Psoas muscle (tissue), 7 donors: ENCODE measurements at regions not wholly inside any gene's neighbourhood (a gene's known extent, or its start where the extent isn't known, plus 50 kb on each side); places are given as distances from the start of the nearest gene placed in this dataset.
A peak's percentile ranks its signal among the peaks of the same experiment; 100 is the strongest.

Source experiments
- ATAC-seq, 4 donors: fragments of 200-7000 bp; cut with Tn5 transposase; one replicate each; pipeline ENCODE4 v1.9.1; 2020; ENCODE audit warnings: moderate library complexity in 3 of 4, mild to moderate bottlenecking in 2 of 4
- DNase-seq, 2 donors: peaks; one replicate each; pipeline ENCODE4 v3.0.0-alpha.2; 2020
- H3K27ac ChIP-seq: fragments of 200-600 bp; one replicate; pipeline ENCODE4 v1.8.0; 2022
- H3K27me3 ChIP-seq, 3 donors: fragments of 200-600 bp in 1 of 3; one replicate each; pipeline versions ENCODE4 v1.6.1 to v1.8.0; 2013 to 2022; ENCODE audit warnings: low read length in 2 of 3, mild to moderate bottlenecking in 2 of 3, moderate library complexity in 1 of 3; ENCODE audit not compliant: insufficient read depth in 3 of 3
- H3K36me3 ChIP-seq, 2 donors: fragments of 200-600 bp in 1 of 2; one replicate each; pipeline versions ENCODE4 v1.6.1 to v1.8.0; 2013 to 2022; ENCODE audit warnings: low read depth in 1 of 2, mild to moderate bottlenecking in 1 of 2, moderate library complexity in 1 of 2; ENCODE audit not compliant: insufficient read depth in 1 of 2
- H3K4me1 ChIP-seq: fragments of 200-600 bp; one replicate; pipeline ENCODE4 v1.8.0; 2022
- H3K4me3 ChIP-seq: fragments of 200-600 bp; one replicate; pipeline ENCODE4 v1.8.0; 2022; ENCODE audit warnings: mild to moderate bottlenecking
- H3K9me3 ChIP-seq: fragments of 200-600 bp; one replicate; pipeline ENCODE4 v1.8.0; 2022
- WGBS, 3 donors: extraction: QIAGEN DNeasy Blood & Tissue Kit; methylation state at CpG; one replicate each; pipeline versions ENCODE4 v1.1.6 to v1.1.7; 2013; 5-methylcytosine and 5-hydroxymethylcytosine counted together
- intact Hi-C, 2 donors: fragments of 100-400 bp; cut with DNase I; formaldehyde crosslinking; loops; one replicate each; pipeline versions ENCODE4 v1.11.0 to v1.14.2; 2022
- TF ChIP-seq, protein P1 (sequence below): fragments of 200-600 bp; IDR thresholded peaks from one replicate; pipeline ENCODE4 v1.8.0; 2022; ENCODE audit warnings: antibody characterized with exemption
- donor health status: healthy with polysubstance abuse.
- donor health status: DM: no; HTN: no; CAD: no; lungs with moderate emphysema.
- donor health status: Bipolar disorder and iron deficiency.
- donor health status: healthy.
- donor health status: DM: yes; HTN: yes; CAD: no.
- donor health status: DM: no; HTN: no; CAD: no.
- donor health status: DM: yes; HTN: yes; CAD: no.

DNA sequence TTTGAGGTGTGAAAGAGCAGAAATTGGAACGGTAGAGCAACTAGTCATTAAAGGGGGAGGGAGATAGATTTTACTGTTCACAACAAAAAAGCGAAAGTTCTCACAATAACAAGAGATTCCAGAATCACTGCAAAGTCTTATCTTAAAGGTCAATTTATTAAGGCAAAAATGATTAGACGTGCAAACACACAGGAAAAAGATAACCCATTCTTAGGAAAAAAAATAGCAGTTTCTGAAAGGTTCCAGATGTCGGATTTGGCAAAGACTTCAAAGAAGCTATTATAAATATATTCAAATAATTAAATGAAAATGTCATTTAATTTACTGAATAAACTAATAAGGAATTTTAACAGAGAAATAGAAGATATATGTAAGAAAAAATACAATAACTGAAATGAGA, 70.8 kb upstream of the GNAI1 start:
- intact Hi-C loops = loop anchor here in 1 of 2 donors (10.0 kb wide), 2 partner anchors 71 to 221 kb away; partner anchors contain the start of gene GNAI1
- no peak for DNase-seq
- 57 to 59% (median 59%) methylated on average over 4 of the region's 4 CpGs for WGBS, 3 donors
- H3K9me3 ChIP-seq = peaks cover 7% of the 10 kb centered on the region
- H3K4me1 ChIP-seq = no peaks in the 10 kb centered on the region
- H3K27me3 ChIP-seq = no peaks in the 10 kb centered on the region
- no peak for ATAC-seq
- H3K27ac ChIP-seq = no peak overlapping the region
- H3K36me3 ChIP-seq = no peaks in the 10 kb centered on the region
- TF ChIP-seq, protein P1, sequence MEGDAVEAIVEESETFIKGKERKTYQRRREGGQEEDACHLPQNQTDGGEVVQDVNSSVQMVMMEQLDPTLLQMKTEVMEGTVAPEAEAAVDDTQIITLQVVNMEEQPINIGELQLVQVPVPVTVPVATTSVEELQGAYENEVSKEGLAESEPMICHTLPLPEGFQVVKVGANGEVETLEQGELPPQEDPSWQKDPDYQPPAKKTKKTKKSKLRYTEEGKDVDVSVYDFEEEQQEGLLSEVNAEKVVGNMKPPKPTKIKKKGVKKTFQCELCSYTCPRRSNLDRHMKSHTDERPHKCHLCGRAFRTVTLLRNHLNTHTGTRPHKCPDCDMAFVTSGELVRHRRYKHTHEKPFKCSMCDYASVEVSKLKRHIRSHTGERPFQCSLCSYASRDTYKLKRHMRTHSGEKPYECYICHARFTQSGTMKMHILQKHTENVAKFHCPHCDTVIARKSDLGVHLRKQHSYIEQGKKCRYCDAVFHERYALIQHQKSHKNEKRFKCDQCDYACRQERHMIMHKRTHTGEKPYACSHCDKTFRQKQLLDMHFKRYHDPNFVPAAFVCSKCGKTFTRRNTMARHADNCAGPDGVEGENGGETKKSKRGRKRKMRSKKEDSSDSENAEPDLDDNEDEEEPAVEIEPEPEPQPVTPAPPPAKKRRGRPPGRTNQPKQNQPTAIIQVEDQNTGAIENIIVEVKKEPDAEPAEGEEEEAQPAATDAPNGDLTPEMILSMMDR = no peak
- no peak overlapping the region for H3K4me3 ChIP-seq

GRCh38 chr7:80060218-80060806, 74.3 kb upstream of the GNAI1 start:
- WGBS, 3 donors = 74 to 82% (median 79%) methylated on average over 1 of the region's 1 CpG
- no peak for ATAC-seq
- intact Hi-C loops = loop anchor here in 1 of 2 donors (10.0 kb wide), 2 partner anchors 74 to 224 kb away; partner anchors contain the start of gene GNAI1

DNA sequence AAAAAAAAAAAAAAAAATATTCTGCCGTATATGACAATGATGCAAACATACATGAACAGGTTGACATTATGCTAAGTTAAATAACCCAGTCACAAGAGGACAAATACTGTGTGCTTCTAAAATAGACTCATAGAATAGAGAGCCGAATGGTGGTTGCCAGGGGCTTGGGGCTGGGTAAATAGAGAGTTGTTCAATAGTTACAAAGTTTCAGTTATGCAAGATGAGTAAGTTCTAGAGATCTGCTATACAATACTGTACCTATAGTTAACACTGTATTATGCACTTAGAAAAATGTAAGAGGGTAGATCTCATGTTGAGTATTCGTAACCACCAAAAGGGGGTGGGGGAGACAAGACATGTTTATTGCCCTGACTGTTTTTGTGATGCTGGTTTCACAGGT, 77.1 kb upstream of the GNAI1 start:
- Histone ChIP-seq H3K9me3 (peaks cover 7% of the 10 kb centered on the region), H3K36me3 (no peaks in the 10 kb centered on the region), H3K27me3 (no peaks in the 10 kb centered on the region), H3K4me1 (no peaks in the 10 kb centered on the region), H3K27ac (no peak overlapping the region), H3K4me3 (no peak overlapping the region)
- TF ChIP-seq, protein P1 = no peak
- ATAC-seq = no peak
- 85 to 97% (median 86%) methylated on average over 3 of the region's 3 CpGs for WGBS, 3 donors
- no peak for DNase-seq
- intact Hi-C loops = loop anchor here in 1 of 2 donors (5.0 kb wide), 1 partner anchor 335 kb away; no protein-coding TSS in a partner anchor

More at GRCh38 chr7:80060218-80060806, 74.3 kb upstream of the GNAI1 start:
- no peak overlapping the region for H3K27ac ChIP-seq
- no peak overlapping the region for H3K4me3 ChIP-seq
- H3K36me3 ChIP-seq = no peaks in the 10 kb centered on the region
- H3K9me3 ChIP-seq = peaks cover 7% of the 10 kb centered on the region
- DNase-seq = no peak
- H3K27me3 ChIP-seq = no peaks in the 10 kb centered on the region
- TF ChIP-seq, protein P1 = peak; percentile 67
- no peaks in the 10 kb centered on the region for H3K4me1 ChIP-seq

- no peaks in the 10 kb centered on the region for H3K36me3 ChIP-seq
- H3K27me3 ChIP-seq = no peaks in the 10 kb centered on the region
- H3K27ac ChIP-seq = no peak overlapping the region
- H3K4me1 ChIP-seq = no peaks in the 10 kb centered on the region
- ATAC-seq = no peak
- TF ChIP-seq, protein P1 = no peak
- DNase-seq = no peak
- H3K4me3 ChIP-seq = no peak overlapping the region
- 47 to 69% (median 68%) methylated on average over 2 of the region's 2 CpGs for WGBS, 3 donors
- intact Hi-C loops = no loop called here
- H3K9me3 ChIP-seq = no peaks in the 10 kb centered on the region
Observed at GRCh38 chr7:80054356-80054755, 80.3 kb upstream of the GNAI1 start.

DNA sequence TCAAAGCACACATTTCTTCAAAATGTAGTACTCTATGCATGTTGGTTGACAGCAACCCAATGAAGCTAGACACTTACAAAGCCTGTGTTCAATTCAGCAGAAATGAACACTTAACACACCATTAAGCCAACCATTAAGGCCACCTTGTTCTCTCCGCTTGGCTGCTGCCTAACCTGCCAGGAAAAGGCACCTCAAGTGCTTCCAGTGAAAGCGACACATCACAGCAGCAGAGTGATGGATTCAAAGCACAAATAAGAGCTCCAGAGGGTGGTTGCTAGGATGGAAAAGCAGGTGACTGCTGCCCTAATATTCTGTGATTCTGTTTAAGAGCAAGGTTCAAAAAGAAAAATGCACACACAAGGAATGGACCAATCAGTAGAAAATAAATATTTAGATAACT, 81.5 kb upstream of the GNAI1 start:
- H3K4me1 ChIP-seq = no peaks in the 10 kb centered on the region
- H3K4me3 ChIP-seq = no peak overlapping the region
- H3K27me3 ChIP-seq = no peaks in the 10 kb centered on the region
- no peaks in the 10 kb centered on the region for H3K36me3 ChIP-seq
- H3K27ac ChIP-seq = no peak overlapping the region
- H3K9me3 ChIP-seq = no peaks in the 10 kb centered on the region
- WGBS, 3 donors = 81 to 91% (median 87%) methylated on average over 2 of the region's 2 CpGs
- intact Hi-C loops = no loop called here
- DNase-seq (no peak), ATAC-seq (no peak)
- TF ChIP-seq, protein P1 = no peak
